ENCODE measurements at regions not wholly inside any gene's neighbourhood (a gene's known extent, or its start where the extent isn't known, plus 50 kb on each side); places are given as distances from the start of the nearest gene placed in this dataset.

GRCh38 chr5:6225121-6225607 is 153.2 kb downstream of the MED10 start:
- TF ChIP-seq CTCF (conservative IDR thresholded peaks at IDR 0.05; ENCODE audit: low read depth, low read length) (no peak), EZH2 (IDR thresholded peaks at IDR 0.05; ENCODE audit: borderline replicate concordance, low read depth, low read length, poor library complexity, severe bottlenecking) (no peak)
